ENCODE measurements at regions not wholly inside any gene's neighbourhood (a gene's known extent, or its start where the extent isn't known, plus 50 kb on each side); places are given as distances from the start of the nearest gene placed in this dataset.

GRCh38 chr10:76721891-76722505 lies 915.6 kb downstream of the KCNMA1 start:
- TF ChIP-seq CTCF (IDR thresholded peaks at IDR 0.05) (no peak), POLR2A (IDR thresholded peaks at IDR 0.05) (no peak)

Measured in adrenal gland (tissue), 5 donors.